DND-41 (cell line): ENCODE measurements at regions not wholly inside any gene's neighbourhood (a gene's known extent, or its start where the extent isn't known, plus 50 kb on each side); places are given as distances from the start of the nearest gene placed in this dataset.

Experiments
- CTCF ChIP-seq: IDR thresholded peaks from 2 replicates; pipeline ENCODE4 v1.5.1; 2012; ENCODE audit warnings: borderline replicate concordance, low read length, moderate library complexity, mild to moderate bottlenecking; ENCODE audit not compliant: poor library complexity, severe bottlenecking; ENCODE audit errors: extremely low read depth
- EZH2 ChIP-seq: IDR thresholded peaks from 3 replicates; pipeline ENCODE4 v1.6.1; 2012; ENCODE audit warnings: borderline replicate concordance, low read depth, mild to moderate bottlenecking, moderate library complexity, low read length, inconsistent platforms; ENCODE audit not compliant: severe bottlenecking

- TF ChIP-seq EZH2 (no peak), CTCF (no peak)
Observed at GRCh38 chr9:7320841-7321240, 478.7 kb downstream of the DMAC1 start.
